Inferior parietal cortex (tissue), 1 donor: ENCODE measurements at regions not wholly inside any gene's neighbourhood (a gene's known extent, or its start where the extent isn't known, plus 50 kb on each side); places are given as distances from the start of the nearest gene placed in this dataset.

ENCODE experiments used
- DNase-seq: peaks from one replicate; pipeline ENCODE4 v3.0.0-alpha.2; 2016; ENCODE audit errors: extremely low spot score

- no peak for DNase-seq
Observed at GRCh38 chr3:188036375-188037194, 117.4 kb upstream of the LPP start.

GRCh38 chr3:188037195-188037718 lies 116.7 kb upstream of the LPP start:
- no peak for DNase-seq

GRCh38 chr3:188037965-188038581 lies 115.9 kb upstream of the LPP start:
- no peak for DNase-seq

GRCh38 chr3:188041193-188041592 lies 112.8 kb upstream of the LPP start:
- DNase-seq: no peak

- DNase-seq: no peak
Observed at GRCh38 chr3:188041895-188042294, 112.1 kb upstream of the LPP start.

- no peak for DNase-seq
Observed at GRCh38 chr3:188042466-188042865, 111.5 kb upstream of the LPP start.

- no peak for DNase-seq
Observed at GRCh38 chr3:188043891-188044290, 110.1 kb upstream of the LPP start.

- no peak for DNase-seq
Observed at GRCh38 chr3:188046561-188047211, 107.3 kb upstream of the LPP start.

- no peak for DNase-seq
Observed at GRCh38 chr3:188047536-188047935, 106.4 kb upstream of the LPP start.

GRCh38 chr3:188049606-188050530 lies 104.1 kb upstream of the LPP start:
- no peak for DNase-seq

- peak; percentile 86 for DNase-seq
Observed at GRCh38 chr3:188051801-188052168, 102.2 kb upstream of the LPP start.

GRCh38 chr3:188052169-188053035 lies 101.6 kb upstream of the LPP start:
- peak; percentile 92 for DNase-seq

- DNase-seq: no peak
Observed at GRCh38 chr3:188053036-188053340, 101.0 kb upstream of the LPP start.

- DNase-seq: no peak
Observed at GRCh38 chr3:188053710-188054380, 100.1 kb upstream of the LPP start.

GRCh38 chr3:188054541-188054940 lies 99.4 kb upstream of the LPP start:
- DNase-seq: no peak

- DNase-seq: no peak
Observed at GRCh38 chr3:188055388-188055787, 98.6 kb upstream of the LPP start.

- DNase-seq: no peak
Observed at GRCh38 chr3:188057124-188057523, 96.8 kb upstream of the LPP start.

- DNase-seq: no peak
Observed at GRCh38 chr3:188058569-188059184, 95.3 kb upstream of the LPP start.

- DNase-seq: no peak
Observed at GRCh38 chr3:188059351-188059750, 94.6 kb upstream of the LPP start.
